ENCODE measurements at regions not wholly inside any gene's neighbourhood (a gene's known extent, or its start where the extent isn't known, plus 50 kb on each side); places are given as distances from the start of the nearest gene placed in this dataset.

GRCh38 chr2:163953390-163953907, 217.6 kb upstream of the FIGN start:
- no peak for DNase-seq
- H3K4me1 Mint-ChIP-seq: no peaks in the 10 kb centered on the region
- no peak overlapping the region for H3K4me3 Mint-ChIP-seq
- Histone ChIP-seq H3K27ac (ENCODE audit: low read length) (no peak overlapping the region), H3K9me3 (ENCODE audit: control insufficient read depth, insufficient read depth, low read length) (peaks cover 3% of the 10 kb centered on the region), H3K36me3 (ENCODE audit: control insufficient read depth, insufficient read depth, low read length) (no peaks in the 10 kb centered on the region), H3K27me3 (ENCODE audit: control insufficient read depth, insufficient read depth, low read length) (no peaks in the 10 kb centered on the region), H3K4me3 (ENCODE audit: low read length) (no peak overlapping the region), H3K4me1 (ENCODE audit: control insufficient read depth, insufficient read depth, low read length) (no peaks in the 10 kb centered on the region)
- intact Hi-C loops (cut with micrococcal nuclease): no loop called here
- no peak overlapping the region for H3K27ac Mint-ChIP-seq
- no peaks in the 10 kb centered on the region for H3K36me3 Mint-ChIP-seq
- WGBS (ENCODE audit: insufficient coverage): 93% methylated on average over 4 of the region's 5 CpGs
- no peak for TF ChIP-seq CTCF (IDR thresholded peaks at IDR 0.05)
- no peak for ATAC-seq
- no peaks in the 10 kb centered on the region for H3K27me3 Mint-ChIP-seq (ENCODE audit: low read depth in 2 of 2)
- H3K9me3 Mint-ChIP-seq: peaks cover 5% of the 10 kb centered on the region in 2 donors

GRCh38 chr2:163951312-163951711, 215.5 kb upstream of the FIGN start:
- intact Hi-C loops (cut with micrococcal nuclease): no loop called here
- ATAC-seq: no peak
- H3K4me3 ChIP-seq (ENCODE audit: low read length): no peak overlapping the region
- Mint-ChIP-seq H3K27ac (no peak overlapping the region), H3K4me3 (no peak overlapping the region), H3K36me3 (no peaks in the 10 kb centered on the region), H3K27me3 (ENCODE audit: low read depth in 2 of 2) (no peaks in the 10 kb centered on the region), H3K9me3 (peaks cover 5 to 8% of the 10 kb centered on the region in 2 donors), H3K4me1 (no peaks in the 10 kb centered on the region)
- H3K27ac ChIP-seq (ENCODE audit: low read length): no peak overlapping the region
- peaks cover 3% of the 10 kb centered on the region for H3K9me3 ChIP-seq (ENCODE audit: control insufficient read depth, insufficient read depth, low read length)
- H3K27me3 ChIP-seq (ENCODE audit: control insufficient read depth, insufficient read depth, low read length): no peaks in the 10 kb centered on the region
- no peaks in the 10 kb centered on the region for H3K4me1 ChIP-seq (ENCODE audit: control insufficient read depth, insufficient read depth, low read length)
- no peak for TF ChIP-seq CTCF (IDR thresholded peaks at IDR 0.05)
- no peaks in the 10 kb centered on the region for H3K36me3 ChIP-seq (ENCODE audit: control insufficient read depth, insufficient read depth, low read length)
- no peak for DNase-seq

GRCh38 chr2:163949693-163950092, 213.9 kb upstream of the FIGN start:
- no peak for DNase-seq
- Mint-ChIP-seq H3K4me1 (no peaks in the 10 kb centered on the region), H3K9me3 (peaks cover 5 to 7% of the 10 kb centered on the region in 2 donors), H3K27me3 (ENCODE audit: low read depth in 2 of 2) (no peaks in the 10 kb centered on the region), H3K36me3 (no peaks in the 10 kb centered on the region), H3K27ac (no peak overlapping the region), H3K4me3 (no peak overlapping the region)
- TF ChIP-seq CTCF (IDR thresholded peaks at IDR 0.05): no peak
- Histone ChIP-seq H3K27ac (ENCODE audit: low read length) (no peak overlapping the region), H3K9me3 (ENCODE audit: control insufficient read depth, insufficient read depth, low read length) (no peaks in the 10 kb centered on the region), H3K36me3 (ENCODE audit: control insufficient read depth, insufficient read depth, low read length) (no peaks in the 10 kb centered on the region), H3K4me1 (ENCODE audit: control insufficient read depth, insufficient read depth, low read length) (no peaks in the 10 kb centered on the region), H3K27me3 (ENCODE audit: control insufficient read depth, insufficient read depth, low read length) (no peaks in the 10 kb centered on the region), H3K4me3 (ENCODE audit: low read length) (no peak overlapping the region)
- no peak for ATAC-seq
- intact Hi-C loops (cut with micrococcal nuclease): no loop called here

- no peak for ATAC-seq
- Mint-ChIP-seq H3K27me3 (ENCODE audit: low read depth in 2 of 2) (no peaks in the 10 kb centered on the region), H3K4me1 (no peaks in the 10 kb centered on the region), H3K9me3 (peaks cover 7 to 10% of the 10 kb centered on the region in 2 donors), H3K27ac (no peak overlapping the region), H3K36me3 (no peaks in the 10 kb centered on the region), H3K4me3 (no peak overlapping the region)
- 95% methylated on average over 3 of the region's 4 CpGs for WGBS (ENCODE audit: insufficient coverage)
- no peaks in the 10 kb centered on the region for H3K36me3 ChIP-seq (ENCODE audit: control insufficient read depth, insufficient read depth, low read length)
- no peak for TF ChIP-seq CTCF (IDR thresholded peaks at IDR 0.05)
- H3K4me1 ChIP-seq (ENCODE audit: control insufficient read depth, insufficient read depth, low read length): no peaks in the 10 kb centered on the region
- H3K27ac ChIP-seq (ENCODE audit: low read length): no peak overlapping the region
- intact Hi-C loops (cut with micrococcal nuclease): no loop called here
- DNase-seq: no peak
- no peaks in the 10 kb centered on the region for H3K9me3 ChIP-seq (ENCODE audit: control insufficient read depth, insufficient read depth, low read length)
- no peak overlapping the region for H3K4me3 ChIP-seq (ENCODE audit: low read length)
- no peaks in the 10 kb centered on the region for H3K27me3 ChIP-seq (ENCODE audit: control insufficient read depth, insufficient read depth, low read length)
These were observed 208.5 kb upstream of the FIGN start for GRCh38 chr2:163944347-163944737.
